Ureter (tissue), 1 donor: ENCODE measurements at regions not wholly inside any gene's neighbourhood (a gene's known extent, or its start where the extent isn't known, plus 50 kb on each side); places are given as distances from the start of the nearest gene placed in this dataset.
"Not testable (repeated sequence)": the region's sequence is repeated elsewhere in the genome, so short reads cannot be mapped to it uniquely, and the experiment has no call there.

Experiments
- DNase-seq: peaks from one replicate; pipeline ENCODE4 v3.0.0-alpha.2; 2020; ENCODE audit warnings: low spot score
- donor health status: DM: yes; HTN: yes; CAD: no.

- DNase-seq, result no peak
These were observed 347.6 kb downstream of the TCERG1L start for GRCh38 chr10:130963786-130964522.

- no peak for DNase-seq
These were observed 346.8 kb downstream of the TCERG1L start for GRCh38 chr10:130964771-130965170.

GRCh38 chr10:130967161-130967560, 344.4 kb downstream of the TCERG1L start:
- DNase-seq, result no peak

- no peak for DNase-seq
These were observed 343.7 kb downstream of the TCERG1L start for GRCh38 chr10:130967784-130968183.

GRCh38 chr10:130968511-130968910, 343.0 kb downstream of the TCERG1L start:
- no peak for DNase-seq

GRCh38 chr10:130968964-130969363, 342.6 kb downstream of the TCERG1L start:
- DNase-seq, result no peak

GRCh38 chr10:130969700-130970099, 341.8 kb downstream of the TCERG1L start:
- DNase-seq, result no peak

GRCh38 chr10:130970341-130971122, 341.0 kb downstream of the TCERG1L start:
- no peak for DNase-seq

GRCh38 chr10:130971123-130971435, 340.4 kb downstream of the TCERG1L start:
- DNase-seq, result no peak

GRCh38 chr10:130973127-130973839, 338.2 kb downstream of the TCERG1L start:
- DNase-seq, result no peak

- DNase-seq, result no peak
These were observed 337.4 kb downstream of the TCERG1L start for GRCh38 chr10:130974166-130974565.

- not testable (repeated sequence) for DNase-seq
These were observed 336.2 kb downstream of the TCERG1L start for GRCh38 chr10:130975351-130975750.

- no peak for DNase-seq
These were observed 328.7 kb downstream of the TCERG1L start for GRCh38 chr10:130982802-130983201.

GRCh38 chr10:130983749-130984148, 327.8 kb downstream of the TCERG1L start:
- DNase-seq, result no peak

GRCh38 chr10:130984686-130985085, 326.8 kb downstream of the TCERG1L start:
- DNase-seq, result no peak

GRCh38 chr10:130985158-130985753, 326.3 kb downstream of the TCERG1L start:
- DNase-seq, result no peak

GRCh38 chr10:130986846-130987245, 324.7 kb downstream of the TCERG1L start:
- DNase-seq, result no peak

- DNase-seq, result no peak
These were observed 324.1 kb downstream of the TCERG1L start for GRCh38 chr10:130987401-130987800.

- DNase-seq, result no peak
These were observed 321.8 kb downstream of the TCERG1L start for GRCh38 chr10:130989670-130990232.

- DNase-seq, result no peak
These were observed 321.0 kb downstream of the TCERG1L start for GRCh38 chr10:130990486-130990885.

- no peak for DNase-seq
These were observed 318.6 kb downstream of the TCERG1L start for GRCh38 chr10:130992802-130993523.
